Type B pancreatic cell (in vitro differentiated cells): ENCODE measurements at regions not wholly inside any gene's neighbourhood (a gene's known extent, or its start where the extent isn't known, plus 50 kb on each side); places are given as distances from the start of the nearest gene placed in this dataset.

Source experiments
- DNase-seq: peaks from one replicate; pipeline ENCODE4 v3.0.0; 2021; ENCODE audit warnings: mixed read lengths; ENCODE audit not compliant: unreplicated experiment; ENCODE audit errors: extremely low spot score
- H3K27ac Mint-ChIP-seq: 2 replicates; pipeline ENCODE4 v1.8.0; 2021; ENCODE audit warnings: mild to moderate bottlenecking, mixed read lengths
- H3K27me3 Mint-ChIP-seq: 2 replicates; pipeline ENCODE4 v1.8.0; 2021; ENCODE audit warnings: mixed read lengths
- H3K36me3 Mint-ChIP-seq: 2 replicates; pipeline ENCODE4 v1.8.0; 2021; ENCODE audit warnings: mixed read lengths
- H3K4me1 Mint-ChIP-seq: one replicate; pipeline ENCODE4 v1.8.0; 2021; ENCODE audit warnings: mixed read lengths; ENCODE audit not compliant: unreplicated experiment
- H3K4me3 Mint-ChIP-seq: 2 replicates; pipeline ENCODE4 v1.8.0; 2021; ENCODE audit warnings: mild to moderate bottlenecking, mixed read lengths
- H3K9me3 Mint-ChIP-seq: 2 replicates; pipeline ENCODE4 v1.8.0; 2021; ENCODE audit warnings: mixed read lengths
- TF ChIP-seq, protein P1 (sequence below): fragments of 200-600 bp; sonication (generic); conservative IDR thresholded peaks from 2 replicates; pipeline ENCODE4 v1.5.0; 2021; ENCODE audit warnings: antibody characterized with exemption, mild to moderate bottlenecking

GRCh38 chr11:29959488-29959887 is 57.3 kb downstream of the KCNA4 start:
- Mint-ChIP-seq H3K27ac (no peak overlapping the region), H3K4me1 (no peaks in the 10 kb centered on the region), H3K27me3 (no peaks in the 10 kb centered on the region), H3K9me3 (peaks cover 6% of the 10 kb centered on the region), H3K36me3 (no peaks in the 10 kb centered on the region), H3K4me3 (no peak overlapping the region)
- TF ChIP-seq, protein P1, sequence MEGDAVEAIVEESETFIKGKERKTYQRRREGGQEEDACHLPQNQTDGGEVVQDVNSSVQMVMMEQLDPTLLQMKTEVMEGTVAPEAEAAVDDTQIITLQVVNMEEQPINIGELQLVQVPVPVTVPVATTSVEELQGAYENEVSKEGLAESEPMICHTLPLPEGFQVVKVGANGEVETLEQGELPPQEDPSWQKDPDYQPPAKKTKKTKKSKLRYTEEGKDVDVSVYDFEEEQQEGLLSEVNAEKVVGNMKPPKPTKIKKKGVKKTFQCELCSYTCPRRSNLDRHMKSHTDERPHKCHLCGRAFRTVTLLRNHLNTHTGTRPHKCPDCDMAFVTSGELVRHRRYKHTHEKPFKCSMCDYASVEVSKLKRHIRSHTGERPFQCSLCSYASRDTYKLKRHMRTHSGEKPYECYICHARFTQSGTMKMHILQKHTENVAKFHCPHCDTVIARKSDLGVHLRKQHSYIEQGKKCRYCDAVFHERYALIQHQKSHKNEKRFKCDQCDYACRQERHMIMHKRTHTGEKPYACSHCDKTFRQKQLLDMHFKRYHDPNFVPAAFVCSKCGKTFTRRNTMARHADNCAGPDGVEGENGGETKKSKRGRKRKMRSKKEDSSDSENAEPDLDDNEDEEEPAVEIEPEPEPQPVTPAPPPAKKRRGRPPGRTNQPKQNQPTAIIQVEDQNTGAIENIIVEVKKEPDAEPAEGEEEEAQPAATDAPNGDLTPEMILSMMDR: no peak
- DNase-seq: no peak

DNA sequence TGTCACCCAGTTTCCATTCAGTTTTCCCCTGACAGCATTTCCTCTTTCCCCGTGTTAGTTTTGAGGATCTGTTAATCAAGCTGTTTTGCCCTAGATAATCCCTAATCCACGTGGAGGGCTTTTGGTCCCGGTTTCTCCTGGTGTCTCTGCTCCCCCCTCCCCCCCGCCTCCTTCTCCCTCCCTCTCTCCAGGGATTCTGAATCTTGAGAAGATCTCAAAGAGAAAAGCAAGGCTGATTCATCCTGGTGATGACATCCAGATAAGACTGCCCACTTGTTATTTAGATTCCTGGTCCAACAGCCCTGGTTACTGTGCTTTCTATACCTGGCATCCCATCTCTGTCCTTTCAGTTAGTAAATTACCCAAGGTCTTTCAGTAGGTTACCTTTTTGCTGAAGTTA is 59.4 kb downstream of the KCNA4 start:
- no peaks in the 10 kb centered on the region for H3K36me3 Mint-ChIP-seq
- peaks cover 10% of the 10 kb centered on the region for H3K9me3 Mint-ChIP-seq
- H3K27me3 Mint-ChIP-seq: no peaks in the 10 kb centered on the region
- TF ChIP-seq, protein P1: no peak
- DNase-seq: no peak
- no peak overlapping the region for H3K27ac Mint-ChIP-seq
- no peaks in the 10 kb centered on the region for H3K4me1 Mint-ChIP-seq
- no peak overlapping the region for H3K4me3 Mint-ChIP-seq

DNA sequence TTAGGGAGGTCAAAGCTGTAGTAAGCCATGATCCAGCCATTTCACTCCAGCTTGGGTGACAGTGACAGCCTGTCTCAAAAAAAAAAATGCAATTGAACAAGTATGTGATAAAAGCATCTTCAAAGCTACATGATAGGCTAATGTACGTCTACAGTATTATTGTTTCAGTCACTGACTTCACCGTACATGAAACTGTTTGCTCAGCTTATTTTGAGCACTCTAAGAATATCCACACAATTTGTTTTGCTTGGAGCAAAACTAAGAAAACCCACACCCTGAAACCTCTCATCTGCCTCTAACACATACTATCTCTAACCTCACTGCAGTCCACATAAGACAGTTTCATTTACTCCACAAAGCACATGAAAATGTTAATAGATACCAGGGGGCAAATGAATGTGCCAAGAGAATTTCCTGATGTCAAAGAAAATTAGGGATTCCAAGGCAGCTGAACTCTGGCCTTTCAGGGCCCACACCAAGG is 60.7 kb downstream of the KCNA4 start:
- no peak overlapping the region for H3K27ac Mint-ChIP-seq
- no peaks in the 10 kb centered on the region for H3K36me3 Mint-ChIP-seq
- no peak overlapping the region for H3K4me3 Mint-ChIP-seq
- no peak for DNase-seq
- TF ChIP-seq, protein P1: no peak
- no peaks in the 10 kb centered on the region for H3K27me3 Mint-ChIP-seq
- H3K9me3 Mint-ChIP-seq: peaks cover 10% of the 10 kb centered on the region
- H3K4me1 Mint-ChIP-seq: peaks cover 5% of the 10 kb centered on the region

- TF ChIP-seq, protein P1: no peak
- H3K4me1 Mint-ChIP-seq: no peaks in the 10 kb centered on the region
- peaks cover 8% of the 10 kb centered on the region for H3K9me3 Mint-ChIP-seq
- no peak overlapping the region for H3K4me3 Mint-ChIP-seq
- no peak overlapping the region for H3K27ac Mint-ChIP-seq
- H3K27me3 Mint-ChIP-seq: no peaks in the 10 kb centered on the region
- no peaks in the 10 kb centered on the region for H3K36me3 Mint-ChIP-seq
- no peak for DNase-seq
These were observed 73.5 kb downstream of the KCNA4 start for GRCh38 chr11:29943347-29943746.

DNA sequence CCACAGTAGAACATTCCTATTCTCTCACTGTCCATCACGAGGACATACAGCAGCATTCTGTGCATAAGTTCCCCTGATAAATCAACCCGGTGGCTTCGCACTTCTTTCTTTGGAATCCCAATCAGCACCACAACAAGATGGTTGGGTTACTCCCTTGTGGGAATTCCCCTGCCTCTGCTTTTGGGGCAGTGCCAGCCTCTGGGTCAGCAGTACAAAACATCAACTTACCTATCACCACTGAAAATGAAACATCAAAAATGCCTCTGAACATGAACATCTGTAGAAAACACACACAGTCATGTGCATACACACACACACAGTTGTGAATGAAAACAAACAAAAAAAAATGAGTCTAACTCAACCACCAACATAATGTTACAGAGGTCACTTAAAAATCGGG is 79.3 kb downstream of the KCNA4 start:
- H3K9me3 Mint-ChIP-seq: peaks cover 10% of the 10 kb centered on the region
- H3K36me3 Mint-ChIP-seq: no peaks in the 10 kb centered on the region
- H3K27ac Mint-ChIP-seq: no peak overlapping the region
- H3K4me3 Mint-ChIP-seq: no peak overlapping the region
- TF ChIP-seq, protein P1: no peak
- no peaks in the 10 kb centered on the region for H3K27me3 Mint-ChIP-seq
- no peak for DNase-seq
- no peaks in the 10 kb centered on the region for H3K4me1 Mint-ChIP-seq

- Mint-ChIP-seq H3K27me3 (no peaks in the 10 kb centered on the region), H3K9me3 (peaks cover 10% of the 10 kb centered on the region), H3K27ac (no peak overlapping the region), H3K4me1 (no peaks in the 10 kb centered on the region), H3K36me3 (no peaks in the 10 kb centered on the region), H3K4me3 (no peak overlapping the region)
- DNase-seq: no peak
- TF ChIP-seq, protein P1: no peak
These were observed 82.7 kb downstream of the KCNA4 start for GRCh38 chr11:29934115-29934638.
